Right lobe of liver (tissue), 4 donors: ENCODE measurements at regions not wholly inside any gene's neighbourhood (a gene's known extent, or its start where the extent isn't known, plus 50 kb on each side); places are given as distances from the start of the nearest gene placed in this dataset.

Experiments used
- POLR2A ChIP-seq: fragments of 450-650 bp; IDR thresholded peaks from one replicate; pipeline ENCODE4 v1.6.1; 2017; ENCODE audit warnings: antibody characterized with exemption, mild to moderate bottlenecking
- TF ChIP-seq, protein P1 (sequence below), 4 donors: fragments of 200-600 bp in 3 of 4; fragments of 450-650 bp in 1 of 4; IDR thresholded peaks; one replicate each; pipeline versions ENCODE4 v1.5.1 to v1.8.0; 2016 to 2022; ENCODE audit warnings: antibody characterized with exemption in 4 of 4, mild to moderate bottlenecking in 2 of 4
- donor health status: DM: no; HTN: no; CAD: no.
- donor health status: DM: no; HTN: no; CAD: no.
- donor health status: DM: no; HTN: yes; CAD: no.

DNA sequence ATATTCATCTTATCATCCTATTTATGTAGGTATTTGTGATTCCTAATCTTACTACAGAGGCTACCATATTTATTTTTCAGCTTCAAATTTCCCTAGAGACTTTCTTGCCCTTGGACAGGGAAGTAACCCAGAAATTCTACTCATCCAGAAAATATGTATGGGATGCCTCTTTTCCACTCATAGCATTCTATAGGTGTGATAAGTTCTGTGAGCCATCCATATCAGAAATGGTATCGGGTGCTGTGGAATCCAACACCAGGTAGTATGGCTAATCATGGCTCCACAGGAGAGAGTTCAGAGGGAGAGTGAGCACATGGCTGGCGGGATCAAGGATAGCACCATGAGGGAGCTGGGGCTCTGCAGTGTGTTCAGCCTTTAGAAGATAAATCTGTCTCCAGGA lies 349.3 kb upstream of the ACTBL2 start:
- TF ChIP-seq, protein P1, sequence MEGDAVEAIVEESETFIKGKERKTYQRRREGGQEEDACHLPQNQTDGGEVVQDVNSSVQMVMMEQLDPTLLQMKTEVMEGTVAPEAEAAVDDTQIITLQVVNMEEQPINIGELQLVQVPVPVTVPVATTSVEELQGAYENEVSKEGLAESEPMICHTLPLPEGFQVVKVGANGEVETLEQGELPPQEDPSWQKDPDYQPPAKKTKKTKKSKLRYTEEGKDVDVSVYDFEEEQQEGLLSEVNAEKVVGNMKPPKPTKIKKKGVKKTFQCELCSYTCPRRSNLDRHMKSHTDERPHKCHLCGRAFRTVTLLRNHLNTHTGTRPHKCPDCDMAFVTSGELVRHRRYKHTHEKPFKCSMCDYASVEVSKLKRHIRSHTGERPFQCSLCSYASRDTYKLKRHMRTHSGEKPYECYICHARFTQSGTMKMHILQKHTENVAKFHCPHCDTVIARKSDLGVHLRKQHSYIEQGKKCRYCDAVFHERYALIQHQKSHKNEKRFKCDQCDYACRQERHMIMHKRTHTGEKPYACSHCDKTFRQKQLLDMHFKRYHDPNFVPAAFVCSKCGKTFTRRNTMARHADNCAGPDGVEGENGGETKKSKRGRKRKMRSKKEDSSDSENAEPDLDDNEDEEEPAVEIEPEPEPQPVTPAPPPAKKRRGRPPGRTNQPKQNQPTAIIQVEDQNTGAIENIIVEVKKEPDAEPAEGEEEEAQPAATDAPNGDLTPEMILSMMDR (IDR thresholded peaks at IDR 0.05) = no peak
- no peak for TF ChIP-seq POLR2A
